HUES6 (cell line): ENCODE measurements at regions not wholly inside any gene's neighbourhood (a gene's known extent, or its start where the extent isn't known, plus 50 kb on each side); places are given as distances from the start of the nearest gene placed in this dataset.

ENCODE experiments used
- H3K27ac ChIP-seq: 2 replicates; pipeline ENCODE4 v1.7.0; 2013; ENCODE audit warnings: low read depth, mild to moderate bottlenecking, low read length, inconsistent platforms
- H3K27me3 ChIP-seq: 2 replicates; pipeline ENCODE4 v1.6.1; 2013; ENCODE audit warnings: low read length; ENCODE audit not compliant: control insufficient read depth, insufficient read depth
- H3K36me3 ChIP-seq: 2 replicates; pipeline ENCODE4 v1.6.1; 2013; ENCODE audit warnings: low read length; ENCODE audit not compliant: control insufficient read depth, insufficient read depth
- H3K4me1 ChIP-seq: 2 replicates; pipeline ENCODE4 v1.6.1; 2013; ENCODE audit warnings: low read length; ENCODE audit not compliant: control insufficient read depth, insufficient read depth
- H3K4me3 ChIP-seq: 2 replicates; pipeline ENCODE4 v1.5.1; 2013; ENCODE audit warnings: low read depth, low read length
- H3K9ac ChIP-seq: one replicate; pipeline ENCODE4 v1.6.1; 2013; ENCODE audit warnings: mild to moderate bottlenecking, low read length
- H3K9me3 ChIP-seq: 2 replicates; pipeline ENCODE4 v1.6.1; 2013; ENCODE audit warnings: low read depth, low read length; ENCODE audit not compliant: control insufficient read depth, insufficient read depth

- H3K36me3 ChIP-seq: no peaks in the 10 kb centered on the region
- no peaks in the 10 kb centered on the region for H3K9me3 ChIP-seq
- H3K27me3 ChIP-seq: peaks cover 3% of the 10 kb centered on the region; the same call in 1 of the 2 replicates
- peaks cover 13% of the 10 kb centered on the region; the same call in 1 of the 2 replicates for H3K4me1 ChIP-seq
- H3K9ac ChIP-seq: no peak overlapping the region
- no peak overlapping the region for H3K4me3 ChIP-seq
- no peak overlapping the region for H3K27ac ChIP-seq
These were observed 295.0 kb upstream of the RTL1 start for GRCh38 chr14:101198398-101199027.

GRCh38 chr14:101199028-101199770 is 295.7 kb upstream of the RTL1 start:
- H3K27ac ChIP-seq: no peak overlapping the region
- peaks cover 6% of the 10 kb centered on the region; the same call in 1 of the 2 replicates for H3K4me1 ChIP-seq
- H3K9ac ChIP-seq: no peak overlapping the region
- no peaks in the 10 kb centered on the region; the same call in 1 of the 2 replicates for H3K27me3 ChIP-seq
- peaks cover 3% of the 10 kb centered on the region; the same call in 1 of the 2 replicates for H3K9me3 ChIP-seq
- H3K4me3 ChIP-seq: no peak overlapping the region
- H3K36me3 ChIP-seq: no peaks in the 10 kb centered on the region

GRCh38 chr14:101200008-101200649 is 296.6 kb upstream of the RTL1 start:
- Histone ChIP-seq H3K4me1 (peaks cover 5% of the 10 kb centered on the region; the same call in 1 of the 2 replicates), H3K36me3 (no peaks in the 10 kb centered on the region), H3K4me3 (no peak overlapping the region), H3K27ac (no peak overlapping the region), H3K9ac (no peak overlapping the region), H3K9me3 (peaks cover 3% of the 10 kb centered on the region; the same call in 1 of the 2 replicates), H3K27me3 (no peaks in the 10 kb centered on the region; the same call in 1 of the 2 replicates)

GRCh38 chr14:101200650-101201516 is 297.4 kb upstream of the RTL1 start:
- Histone ChIP-seq H3K4me3 (no peak overlapping the region), H3K9me3 (peaks cover 3% of the 10 kb centered on the region; the same call in 1 of the 2 replicates), H3K27ac (no peak overlapping the region), H3K27me3 (no peaks in the 10 kb centered on the region; the same call in 1 of the 2 replicates), H3K36me3 (no peaks in the 10 kb centered on the region), H3K4me1 (peaks cover 5% of the 10 kb centered on the region; the same call in 1 of the 2 replicates), H3K9ac (no peak overlapping the region)

GRCh38 chr14:101201535-101202151 is 298.1 kb upstream of the RTL1 start:
- H3K4me1 ChIP-seq: peaks cover 5% of the 10 kb centered on the region; the same call in 1 of the 2 replicates
- H3K36me3 ChIP-seq: no peaks in the 10 kb centered on the region
- no peak overlapping the region for H3K27ac ChIP-seq
- no peak overlapping the region for H3K4me3 ChIP-seq
- no peaks in the 10 kb centered on the region; the same call in 1 of the 2 replicates for H3K27me3 ChIP-seq
- no peak overlapping the region for H3K9ac ChIP-seq
- peaks cover 5% of the 10 kb centered on the region; the same call in 1 of the 2 replicates for H3K9me3 ChIP-seq

GRCh38 chr14:101202627-101203404 is 299.3 kb upstream of the RTL1 start:
- no peaks in the 10 kb centered on the region; the same call in 1 of the 2 replicates for H3K27me3 ChIP-seq
- no peak overlapping the region for H3K4me3 ChIP-seq
- peaks cover 11% of the 10 kb centered on the region; the same call in 1 of the 2 replicates for H3K9me3 ChIP-seq
- no peaks in the 10 kb centered on the region for H3K36me3 ChIP-seq
- H3K9ac ChIP-seq: no peak overlapping the region
- no peak overlapping the region for H3K27ac ChIP-seq
- no peaks in the 10 kb centered on the region for H3K4me1 ChIP-seq

GRCh38 chr14:101206556-101206955 is 303.0 kb upstream of the RTL1 start:
- Histone ChIP-seq H3K4me3 (no peak overlapping the region), H3K4me1 (no peaks in the 10 kb centered on the region), H3K27me3 (no peaks in the 10 kb centered on the region), H3K9me3 (peaks cover 32% of the 10 kb centered on the region), H3K36me3 (no peaks in the 10 kb centered on the region), H3K9ac (no peak overlapping the region), H3K27ac (no peak overlapping the region)

- H3K4me3 ChIP-seq: no peak overlapping the region
- no peak overlapping the region for H3K27ac ChIP-seq
- H3K36me3 ChIP-seq: no peaks in the 10 kb centered on the region
- peaks cover 32% of the 10 kb centered on the region for H3K9me3 ChIP-seq
- H3K9ac ChIP-seq: no peak overlapping the region
- H3K4me1 ChIP-seq: no peaks in the 10 kb centered on the region
- H3K27me3 ChIP-seq: no peaks in the 10 kb centered on the region
These were observed 303.5 kb upstream of the RTL1 start for GRCh38 chr14:101207041-101207440.

GRCh38 chr14:101207897-101208296 is 304.4 kb upstream of the RTL1 start:
- Histone ChIP-seq H3K36me3 (no peaks in the 10 kb centered on the region), H3K4me1 (no peaks in the 10 kb centered on the region), H3K4me3 (no peak overlapping the region), H3K27me3 (no peaks in the 10 kb centered on the region), H3K27ac (no peak overlapping the region), H3K9ac (no peak overlapping the region), H3K9me3 (peaks cover 32% of the 10 kb centered on the region)
